T-helper 9 cell (primary cell): ENCODE measurements at regions not wholly inside any gene's neighbourhood (a gene's known extent, or its start where the extent isn't known, plus 50 kb on each side); places are given as distances from the start of the nearest gene placed in this dataset.
"Not testable (repeated sequence)": the region's sequence is repeated elsewhere in the genome, so short reads cannot be mapped to it uniquely, and the experiment has no call there.

Experiments
- DNase-seq: peaks from one replicate; pipeline ENCODE4 v3.0.0-alpha.2; 2020

DNA sequence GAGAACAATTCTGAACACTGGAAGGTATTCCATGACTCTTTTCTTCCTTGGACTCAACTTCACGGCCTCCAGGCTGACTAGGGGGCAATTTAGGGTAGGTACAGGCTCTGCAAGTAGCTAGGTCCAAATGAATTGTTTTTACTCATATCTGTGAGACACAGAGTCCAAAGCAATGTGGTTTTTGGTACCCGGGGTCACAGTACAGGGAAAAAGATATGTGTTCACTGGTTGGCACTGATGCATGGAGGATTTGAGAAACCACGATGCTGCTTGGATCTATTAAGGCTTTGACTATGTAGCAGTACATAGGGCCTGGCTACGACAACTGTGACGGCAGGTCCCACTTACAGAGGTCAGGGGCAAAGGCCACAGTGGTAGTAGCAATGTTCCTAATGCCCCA is 200.6 kb downstream of the DUSP10 start:
- DNase-seq: no peak

DNA sequence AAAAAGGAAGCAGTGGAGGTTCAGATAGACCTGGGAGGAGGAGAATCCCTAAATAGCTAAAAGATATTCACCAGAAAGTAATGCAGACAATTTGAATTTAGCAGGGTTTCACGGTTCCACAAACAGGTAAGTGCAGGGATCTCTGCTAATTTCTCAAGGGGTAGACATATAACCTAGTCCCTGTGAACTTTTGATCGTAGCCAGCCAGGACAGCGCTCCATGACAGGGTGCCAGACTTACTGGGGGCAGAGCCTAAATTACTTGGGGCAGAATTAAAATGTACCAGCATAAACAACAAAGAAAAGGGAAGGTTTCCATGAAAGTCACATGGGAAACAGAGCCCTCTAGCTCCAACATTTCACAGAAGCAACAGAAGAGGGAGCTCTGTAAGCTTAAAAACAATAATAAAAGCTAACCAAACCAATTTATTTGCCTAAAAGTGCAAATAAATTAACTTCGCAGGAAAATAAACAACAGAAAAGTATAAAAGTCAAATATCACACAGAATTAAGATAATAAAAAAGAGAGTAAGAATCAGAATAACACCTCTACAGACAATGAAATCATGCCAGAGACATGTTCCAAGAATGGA is 198.3 kb downstream of the DUSP10 start:
- DNase-seq: no peak

DNA sequence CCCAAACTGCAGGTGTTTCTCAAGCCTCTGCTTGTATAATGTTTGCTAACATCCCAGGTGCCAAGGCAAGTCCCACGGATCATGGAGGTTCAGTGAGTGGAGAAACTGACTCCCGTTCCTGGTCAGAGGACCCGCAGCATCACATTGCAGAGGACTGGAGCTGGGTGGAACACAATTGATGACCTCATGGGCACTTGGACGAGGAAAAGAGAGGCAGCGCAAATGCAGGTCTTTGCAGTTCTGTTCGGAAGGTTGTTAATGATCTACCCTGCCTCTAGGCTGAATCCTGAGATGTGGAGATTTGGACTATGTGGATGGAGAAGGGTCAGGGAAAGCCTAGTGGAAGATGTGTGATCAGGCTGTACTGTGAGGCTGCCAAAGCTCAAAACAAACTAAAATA is 192.9 kb downstream of the DUSP10 start:
- no peak for DNase-seq

DNA sequence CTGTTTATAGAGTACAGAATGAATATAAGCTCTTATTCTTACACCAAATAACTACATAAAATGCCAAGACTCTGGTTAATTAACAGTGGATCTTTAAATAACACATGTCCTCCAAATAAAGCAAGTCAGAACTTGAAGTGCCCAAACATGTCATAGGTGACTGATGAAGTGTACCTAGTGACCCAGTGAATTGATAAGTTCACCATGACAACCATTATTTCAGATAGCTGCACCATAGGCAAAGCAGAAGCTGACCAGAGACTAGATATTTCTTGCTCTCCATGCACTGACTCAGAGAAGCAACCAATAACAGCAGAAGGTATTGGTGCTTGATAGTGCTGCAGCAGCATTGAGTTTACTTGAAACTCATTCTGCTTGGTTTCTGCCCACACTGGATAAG is 192.1 kb downstream of the DUSP10 start:
- no peak for DNase-seq

DNA sequence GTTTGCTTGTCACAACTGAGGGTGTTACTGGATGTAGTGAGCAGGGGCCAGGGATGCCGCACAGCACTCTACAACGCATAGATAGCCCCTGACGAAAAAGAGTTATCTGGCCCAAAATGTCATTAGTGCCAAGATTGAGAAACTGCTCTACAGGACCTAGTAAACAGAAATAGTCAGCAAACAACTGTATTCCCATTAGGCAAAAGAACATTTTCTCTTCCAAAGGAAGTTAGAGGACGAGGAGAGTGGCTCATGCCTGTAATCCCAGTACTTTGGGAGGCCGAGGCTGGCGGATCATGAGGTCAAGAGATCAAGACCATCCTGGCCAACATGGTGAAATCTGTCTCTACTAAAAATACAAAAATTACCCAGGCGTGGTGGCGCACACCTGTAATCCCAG is 189.1 kb downstream of the DUSP10 start:
- DNase-seq: not testable (repeated sequence)

DNA sequence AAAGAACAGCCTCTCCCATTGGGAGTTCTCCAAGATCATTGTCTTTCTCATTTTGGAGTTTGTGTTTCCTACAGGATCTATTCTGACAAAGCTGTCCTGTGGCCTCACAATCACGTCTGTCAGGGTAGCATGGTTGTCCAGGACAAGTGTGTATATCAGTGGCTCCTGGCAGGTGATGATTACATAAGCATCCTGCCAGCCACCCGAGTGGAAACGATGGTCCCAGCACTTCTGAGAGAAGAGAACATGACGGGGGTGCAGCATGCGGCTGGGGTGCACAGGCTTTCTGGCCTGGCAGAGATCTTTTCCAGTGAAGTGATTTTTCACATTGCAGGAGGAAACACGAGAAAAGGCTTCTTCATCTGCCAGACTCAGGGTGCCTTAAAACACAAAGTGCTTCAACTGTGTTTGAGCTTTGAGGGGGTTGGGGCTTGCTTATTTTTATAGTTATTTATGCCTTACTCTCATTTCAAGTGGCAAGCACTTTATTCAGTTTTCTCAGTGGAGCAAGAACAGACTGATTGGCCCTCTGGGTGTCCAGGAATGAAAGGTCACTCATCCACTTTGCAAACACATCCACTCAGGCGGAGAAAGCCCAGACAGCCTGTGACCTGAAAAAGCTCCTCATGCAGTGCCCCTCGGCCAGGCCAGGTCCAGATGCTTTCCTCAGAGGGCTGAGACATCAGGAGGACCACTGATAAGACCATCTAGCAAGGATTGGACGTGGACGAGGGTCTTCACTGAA is 186.0 kb downstream of the DUSP10 start:
- DNase-seq: no peak

DNA sequence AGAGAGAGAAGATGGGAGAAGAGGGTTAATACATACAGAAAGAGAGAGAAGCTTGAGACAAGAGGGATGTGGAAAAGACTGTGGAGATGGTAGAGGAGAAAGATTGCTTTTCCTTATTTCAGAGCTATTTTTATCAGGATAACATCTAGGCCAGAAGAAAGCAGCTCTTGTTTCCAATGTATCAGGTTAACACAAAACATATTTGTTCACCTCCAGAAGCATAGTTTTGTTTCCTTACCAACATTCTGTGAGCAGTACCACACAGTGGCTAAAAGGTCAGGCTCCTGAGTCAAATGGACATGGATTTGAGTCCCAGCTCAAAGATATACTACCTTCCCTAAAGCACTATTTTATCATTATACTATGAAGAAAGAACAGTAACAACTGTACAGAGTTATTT is 185.5 kb downstream of the DUSP10 start:
- no peak for DNase-seq

DNA sequence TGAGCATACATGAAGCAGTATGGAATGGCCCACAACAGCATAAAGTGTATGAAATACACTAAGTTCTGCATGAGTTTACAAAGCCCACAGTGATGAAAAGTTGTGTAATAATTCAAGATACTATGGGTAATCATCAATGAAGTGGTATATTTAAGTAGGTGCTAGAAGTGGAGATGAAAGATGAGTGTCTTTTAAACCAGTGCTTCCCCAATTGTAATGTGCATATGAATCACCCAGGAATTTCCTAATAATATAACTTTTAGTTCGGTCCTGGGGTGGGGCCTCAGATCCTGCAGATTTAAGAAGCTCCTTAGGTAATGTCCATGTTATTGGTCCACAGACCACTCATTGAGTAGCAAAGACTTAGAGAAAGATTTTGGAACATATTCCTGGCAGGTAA is 184.9 kb downstream of the DUSP10 start:
- DNase-seq: no peak

DNA sequence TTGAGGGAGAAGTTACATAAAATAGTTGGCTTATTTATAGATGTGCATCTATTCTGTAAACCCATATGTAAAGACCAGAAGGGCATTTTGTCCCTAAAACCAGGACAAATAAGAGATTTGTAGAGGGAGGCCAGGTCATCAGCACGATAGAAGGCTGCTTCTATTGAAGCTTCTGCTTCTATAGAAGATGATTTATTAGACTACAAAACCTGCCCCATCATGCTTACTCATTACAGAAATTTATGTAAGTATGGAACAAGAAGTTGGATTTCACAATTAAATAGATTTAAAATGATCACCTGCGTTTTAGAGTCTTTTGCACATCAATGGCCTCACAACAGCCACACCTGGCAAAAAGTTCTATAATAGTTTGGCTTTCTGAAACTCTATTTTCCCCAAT is 183.5 kb downstream of the DUSP10 start:
- DNase-seq: no peak

DNA sequence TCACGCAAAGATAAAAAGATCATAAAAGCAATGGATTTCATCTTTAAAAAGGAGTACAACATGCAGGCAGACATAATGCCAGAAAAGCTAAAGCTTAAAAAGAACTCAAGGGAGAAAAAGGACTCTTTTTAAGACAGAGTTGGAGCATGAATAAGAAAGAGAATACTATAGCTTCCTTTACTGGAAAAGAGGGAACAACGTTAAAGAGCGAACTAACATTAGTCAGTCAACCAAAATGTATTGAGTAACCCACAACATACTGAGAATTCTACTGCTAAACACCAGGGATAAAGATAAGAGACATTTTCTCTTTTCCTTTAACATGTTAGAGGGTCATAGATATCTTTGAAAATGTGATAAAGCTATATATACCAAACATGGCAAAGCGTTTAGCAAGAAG is 182.0 kb downstream of the DUSP10 start:
- DNase-seq: no peak

DNA sequence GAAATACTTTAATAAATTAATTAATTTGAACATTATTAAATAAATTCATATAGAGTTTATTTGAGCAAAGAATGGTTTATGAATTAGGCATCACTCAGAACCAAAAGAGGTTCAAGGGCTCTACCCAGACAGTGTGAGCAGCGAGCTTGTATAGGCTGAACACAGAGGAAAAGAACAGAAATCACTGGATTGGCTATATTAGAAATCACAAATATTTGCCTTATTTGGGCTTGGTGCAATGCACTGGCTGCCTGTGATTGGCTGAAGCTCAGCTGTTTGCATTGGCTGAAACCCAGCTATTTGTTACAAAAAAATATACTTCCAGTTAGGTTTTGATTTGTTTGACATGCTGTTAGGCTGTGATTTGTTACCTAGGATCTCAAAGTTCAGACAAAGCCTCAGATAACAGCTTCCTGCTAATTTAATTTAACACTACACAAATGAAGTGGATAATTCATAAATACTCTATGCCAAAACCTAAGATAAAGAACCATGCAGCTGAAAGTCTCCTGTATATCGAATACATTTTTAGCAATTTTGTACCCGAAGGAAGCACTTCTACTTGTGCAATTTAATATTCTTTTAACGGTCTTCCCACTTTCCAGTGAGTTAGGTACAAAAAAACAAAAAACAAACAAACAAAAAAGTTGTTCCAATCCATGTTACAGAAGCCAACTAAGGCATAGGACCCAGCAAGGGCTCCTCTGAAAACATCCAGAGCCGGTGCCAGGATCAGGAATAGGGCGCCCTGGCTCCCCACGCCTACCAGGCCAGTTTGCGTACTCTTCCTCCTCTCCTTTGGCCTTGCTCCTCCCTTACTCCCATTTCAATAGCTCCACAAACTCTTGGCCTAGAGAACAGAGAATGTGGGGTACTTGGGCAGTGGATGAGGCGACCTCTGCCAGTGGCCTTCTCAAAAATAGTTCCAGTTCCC is 179.1 kb downstream of the DUSP10 start:
- no peak for DNase-seq

DNA sequence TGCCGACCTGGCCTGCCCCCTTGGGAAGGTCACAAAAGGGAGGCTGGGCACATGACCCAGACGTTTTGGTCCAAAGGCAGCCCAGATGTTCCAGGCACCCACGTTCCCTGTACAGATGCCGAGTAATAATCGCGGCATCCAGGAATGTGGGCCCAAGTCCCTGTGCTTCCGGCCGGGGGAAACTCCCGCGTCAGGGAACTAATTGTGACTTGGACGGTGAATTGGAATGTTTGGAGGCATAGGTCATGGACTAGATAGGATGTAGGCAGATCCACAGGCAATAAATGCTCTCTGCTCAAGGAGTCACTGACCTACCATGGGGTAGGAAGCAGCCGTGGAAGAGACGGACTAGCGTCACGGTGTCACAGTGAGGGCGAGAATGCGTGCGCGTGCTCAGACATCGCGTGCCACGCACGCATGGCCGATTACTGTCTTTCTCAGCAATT is 178.4 kb downstream of the DUSP10 start:
- no peak for DNase-seq

DNA sequence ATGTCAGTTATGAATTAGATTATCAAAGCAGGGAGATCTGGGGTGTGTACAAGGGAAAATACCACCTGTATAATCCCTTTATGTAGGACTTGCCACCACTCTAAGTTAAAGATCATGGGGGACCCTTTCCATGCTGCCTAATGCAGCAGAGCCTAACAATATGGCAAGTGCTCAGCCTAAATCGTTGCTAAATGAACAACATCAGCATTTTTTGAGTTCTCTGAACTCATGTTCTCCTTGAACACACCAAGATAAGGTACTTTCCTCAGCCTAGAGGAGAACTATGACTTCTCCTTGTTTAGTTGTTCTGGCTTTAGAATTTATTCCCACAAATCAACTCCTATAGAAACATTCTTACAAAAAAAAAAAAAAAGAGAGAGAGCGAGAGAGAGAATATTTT is 177.0 kb downstream of the DUSP10 start:
- no peak for DNase-seq

DNA sequence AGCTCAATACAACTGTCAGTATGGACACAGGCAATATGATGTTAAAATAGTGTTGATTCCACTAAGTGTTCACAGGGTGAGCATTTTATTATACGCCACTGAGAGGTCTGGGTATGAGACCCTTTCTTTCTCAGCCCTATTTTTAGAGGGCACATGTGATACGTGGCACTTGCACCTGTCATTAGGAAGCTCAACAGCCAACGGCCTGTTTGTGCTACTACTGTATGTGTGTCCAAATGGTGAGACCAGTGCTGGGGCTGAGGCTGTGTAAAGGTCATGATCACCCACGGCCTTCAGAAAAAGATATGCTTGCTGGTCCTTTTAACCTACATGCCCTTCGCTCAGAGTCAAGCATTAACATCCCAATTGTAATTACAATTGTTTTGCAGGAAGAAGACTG is 176.2 kb downstream of the DUSP10 start:
- no peak for DNase-seq

DNA sequence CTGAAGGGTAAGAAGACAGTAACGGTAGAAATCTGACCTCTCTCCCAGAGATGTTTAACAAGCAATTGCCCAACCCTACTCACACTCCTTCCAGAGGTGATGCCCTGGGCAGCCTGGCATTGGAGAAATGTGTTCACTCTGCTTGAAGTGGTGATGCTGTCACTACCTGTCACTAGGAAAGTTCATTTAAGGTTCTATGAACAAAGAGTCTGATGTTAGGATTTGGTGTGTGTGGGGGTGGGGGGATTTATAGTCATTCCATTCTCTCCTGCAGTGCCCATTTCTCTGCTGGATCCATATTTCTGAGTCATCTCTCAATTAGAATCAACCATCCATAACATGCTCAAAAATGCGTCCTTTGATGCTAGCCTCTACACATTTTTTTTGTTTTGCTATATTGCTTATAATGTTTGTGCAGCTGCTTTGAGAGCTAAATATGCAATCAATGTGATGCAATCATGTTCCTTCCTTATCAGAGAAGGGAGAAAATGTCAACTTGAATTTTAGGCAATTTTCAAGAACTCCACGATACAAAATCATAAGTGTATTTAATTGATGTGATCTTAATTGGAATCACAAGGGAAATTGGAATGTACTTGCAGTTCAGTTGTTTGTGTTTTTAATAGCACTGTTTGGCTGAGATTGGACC is 173.9 kb downstream of the DUSP10 start:
- DNase-seq: no peak

DNA sequence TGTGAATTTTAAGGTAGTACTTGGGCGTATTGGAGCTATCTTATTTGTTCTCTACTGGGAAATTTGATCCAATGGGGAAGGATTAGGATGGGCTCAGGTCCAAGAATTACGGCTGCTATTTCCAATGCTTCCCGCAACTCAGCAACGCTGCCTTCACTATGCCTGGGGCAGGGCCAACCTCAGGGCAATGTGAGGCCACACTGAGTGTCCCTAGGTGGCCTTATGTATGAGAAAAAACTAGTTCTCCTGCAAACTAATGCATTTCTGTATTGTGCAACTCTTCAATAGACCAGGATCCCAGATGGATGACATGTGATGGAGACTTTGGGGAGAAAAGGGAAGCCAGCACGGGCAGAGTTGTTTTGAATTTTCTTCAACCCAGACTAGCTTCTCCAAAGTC is 168.1 kb downstream of the DUSP10 start:
- DNase-seq: no peak

DNA sequence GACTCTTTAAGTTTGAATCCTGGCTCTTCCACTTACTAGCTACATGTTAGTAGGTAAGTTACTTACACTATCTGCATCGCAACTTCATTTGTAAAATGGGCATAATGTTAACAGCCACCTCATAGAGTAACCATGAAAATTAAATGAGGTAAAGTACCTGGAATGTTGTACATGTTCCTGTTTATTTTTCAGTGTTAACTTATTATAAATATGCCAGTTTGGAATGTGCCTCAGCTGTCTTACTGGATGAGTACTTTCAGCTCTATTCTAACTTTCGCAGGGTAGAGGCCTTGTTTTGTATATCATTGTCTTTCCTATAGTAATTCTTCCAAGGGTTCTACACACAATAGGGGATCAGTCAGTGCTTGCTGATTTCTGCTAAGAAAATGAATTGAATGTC is 167.4 kb downstream of the DUSP10 start:
- no peak for DNase-seq

DNA sequence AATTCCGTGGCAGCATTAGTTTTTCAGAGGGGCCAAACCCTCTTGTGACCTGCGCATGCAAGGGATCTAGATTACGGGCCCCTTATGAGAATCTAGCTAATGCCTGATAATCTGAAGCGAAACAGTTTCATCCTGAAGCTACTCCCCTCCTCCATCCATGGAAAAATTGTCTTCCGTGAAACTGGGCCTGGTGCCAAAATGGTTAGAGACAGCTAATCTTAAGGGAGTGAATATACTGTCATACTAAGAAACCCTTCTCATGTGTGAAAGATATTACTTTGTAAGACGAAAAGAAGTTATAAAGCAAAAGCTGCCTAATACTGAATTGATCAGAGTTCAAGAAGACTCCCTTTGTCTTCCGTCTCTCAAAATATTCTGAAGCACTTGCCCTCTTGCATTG is 166.3 kb downstream of the DUSP10 start:
- DNase-seq: no peak

DNA sequence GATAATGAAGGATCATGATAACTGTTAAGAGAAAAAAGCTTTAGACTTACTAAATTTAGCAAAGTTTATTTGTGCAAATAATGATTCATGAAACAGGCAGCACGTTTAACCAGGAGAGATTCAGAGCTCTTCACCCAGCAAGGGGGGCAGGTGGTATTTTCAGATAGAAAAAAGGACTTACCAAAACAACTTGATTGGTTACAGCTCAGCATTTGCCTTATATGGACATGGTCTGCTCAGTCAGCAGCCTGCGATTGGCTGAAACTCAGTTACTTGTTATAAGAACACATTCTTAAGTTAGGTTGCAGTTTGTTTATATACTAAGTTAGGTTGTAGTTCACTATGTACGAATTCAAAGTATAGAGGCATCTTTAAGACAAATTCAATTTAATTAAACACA is 165.6 kb downstream of the DUSP10 start:
- no peak for DNase-seq

DNA sequence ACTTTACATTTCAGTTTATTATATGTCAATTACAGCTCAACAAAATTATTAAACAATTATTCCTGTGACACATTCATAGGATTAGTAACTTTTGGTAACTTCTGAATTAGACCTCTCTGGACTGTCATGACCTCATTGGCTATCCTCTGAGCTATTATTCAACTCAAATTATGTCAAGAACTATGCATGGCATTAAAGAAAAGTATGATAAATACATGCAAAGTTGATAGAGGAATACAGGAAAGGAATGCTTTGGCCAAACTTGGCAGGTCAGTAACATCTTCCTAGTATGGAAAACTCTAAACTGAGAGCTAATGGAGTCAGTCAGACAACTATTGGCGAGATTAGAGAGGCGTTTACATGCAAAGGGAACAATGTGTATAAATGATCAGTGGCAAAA is 158.4 kb downstream of the DUSP10 start:
- no peak for DNase-seq

DNA sequence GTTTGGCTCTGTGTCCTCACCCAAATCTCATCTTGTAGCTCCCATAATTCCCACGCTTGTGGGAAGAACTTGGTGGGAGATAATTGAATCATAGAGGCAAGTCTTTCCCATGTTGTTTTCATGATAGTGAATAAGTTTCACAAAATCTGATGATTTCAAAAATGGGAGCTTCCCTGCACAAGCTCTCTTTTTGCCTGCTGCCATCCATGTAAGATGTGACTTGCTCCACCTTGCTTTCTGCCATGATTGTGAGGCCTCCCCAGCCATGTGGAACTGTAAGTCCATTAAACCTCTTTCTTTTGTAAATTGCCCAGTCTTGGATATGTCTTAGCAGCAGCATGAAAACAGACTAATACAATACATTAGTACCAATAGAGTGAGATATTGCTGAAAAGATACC is 154.9 kb downstream of the DUSP10 start:
- DNase-seq: not testable (repeated sequence)

DNA sequence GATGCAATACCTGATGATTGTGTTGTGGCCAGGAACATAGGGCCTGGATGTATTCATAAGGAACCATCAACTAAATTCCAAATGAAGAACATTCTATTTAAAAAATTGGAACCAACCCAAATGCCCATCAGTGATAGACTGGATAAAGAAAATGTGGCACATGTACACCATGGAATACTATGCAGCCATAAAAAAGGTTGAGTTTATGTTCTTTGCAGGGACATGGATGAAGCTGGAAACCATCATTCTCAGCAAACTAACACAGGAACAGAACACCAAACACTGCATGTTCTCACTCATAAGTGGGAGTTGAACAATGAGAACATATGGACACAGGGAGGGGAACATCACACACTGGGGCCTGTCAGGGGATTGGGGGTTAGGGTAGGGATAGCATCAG is 150.6 kb downstream of the DUSP10 start:
- DNase-seq: not testable (repeated sequence)

DNA sequence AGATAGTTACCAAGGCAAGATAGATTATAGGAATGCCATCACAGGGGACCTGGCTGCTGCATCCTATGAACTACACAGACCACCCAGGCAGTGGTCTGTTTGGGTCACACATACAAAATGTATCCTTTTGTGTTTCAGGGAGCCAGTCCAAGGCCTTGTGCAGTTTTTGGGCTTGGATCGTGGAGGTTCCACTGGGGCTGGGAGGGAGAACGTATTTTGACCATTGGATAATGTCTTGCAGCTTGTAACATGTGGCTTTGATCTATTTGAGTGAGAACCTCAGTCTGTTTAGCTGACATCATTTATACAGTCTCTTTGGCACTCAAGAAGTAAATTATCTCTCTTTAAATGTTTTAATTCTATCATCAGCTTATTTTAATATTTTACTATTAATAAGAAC is 147.3 kb downstream of the DUSP10 start:
- no peak for DNase-seq
